A549 (cell line): ENCODE measurements at regions not wholly inside any gene's neighbourhood (a gene's known extent, or its start where the extent isn't known, plus 50 kb on each side); places are given as distances from the start of the nearest gene placed in this dataset.

Source experiments
- ATAC-seq, 2 experiments: fragments of 200-7000 bp in 1 of 2; fragments of >200 bp in 1 of 2; cut with Nextera tagmentation in 1 of 2; cut with Tn5 transposase in 1 of 2; 3 replicates each; pipeline versions ENCODE4 v1.8.0 to v1.9.1; 2018 to 2020; ENCODE audit warnings: mild to moderate bottlenecking in 1 of 2, moderate library complexity in 1 of 2
- CTCF ChIA-PET: fragments of 300-600 bp; sonication (Branson Sonifier 250); formaldehyde crosslinking; extraction: SDS; loops from one replicate; lab custom pipeline; 2021; ENCODE audit warnings: antibody characterized with exemption, inconsistent platforms; lab: Yijun Ruan, JAX
- POLR2A ChIA-PET: fragments of 350-600 bp; formaldehyde crosslinking; extraction: SDS; loops from one replicate; lab custom pipeline; 2021; ENCODE audit warnings: antibody characterized with exemption, inconsistent platforms; lab: Yijun Ruan, JAX
- DNase-seq, 2 experiments: peaks; one replicate each; pipeline versions ENCODE4 v3.0.0 to v3.0.0-alpha.2; 2011 to 2016; ENCODE audit warnings: low read depth in 1 of 2, low spot score in 1 of 2
- FAIRE-seq: peaks from 2 replicates; lab custom pipeline; 2011; peaks lifted over from hg19 to GRCh38; lab: Jason Lieb, UNC
- H3K27ac ChIP-seq, 2 experiments: fragments of >200 bp; sonication (Bioruptor Twin); formaldehyde crosslinking; 3 replicates each; pipeline ENCODE4 v1.5.1; 2016 to 2017
- H3K4me1 ChIP-seq: fragments of >200 bp; sonication (Bioruptor Twin); formaldehyde crosslinking; 3 replicates; pipeline ENCODE4 v1.6.1; 2016
- H3K4me2 ChIP-seq: fragments of >200 bp; sonication (Bioruptor Twin); formaldehyde crosslinking; 3 replicates; pipeline ENCODE4 v1.6.1; 2016
- H3K4me3 ChIP-seq: fragments of >200 bp; sonication (Bioruptor Twin); formaldehyde crosslinking; 3 replicates; pipeline ENCODE4 v1.5.1; 2016
- H3K9me3 ChIP-seq: fragments of >200 bp; sonication (Bioruptor Twin); formaldehyde crosslinking; 3 replicates; pipeline ENCODE4 v1.6.1; 2016
- BHLHE40 ChIP-seq: IDR thresholded peaks from 2 replicates; pipeline ENCODE4 v1.6.1; 2012; ENCODE audit warnings: low read depth, low read length, inconsistent platforms
- EP300 ChIP-seq, 2 experiments: fragments of >200 bp; sonication (Bioruptor Twin); formaldehyde crosslinking; IDR thresholded peaks; 2 replicates in 1 of 2; 3 replicates in 1 of 2; pipeline ENCODE4 v1.6.1; 2016 to 2017
- FOSB ChIP-seq: fragments of 250-450 bp; sonication (Bioruptor Pico); IDR thresholded peaks from 2 replicates; pipeline ENCODE4 v1.5.0; 2020; ENCODE audit warnings: mild to moderate bottlenecking, moderate library complexity
- HDAC2 ChIP-seq: fragments of 200-600 bp; sonication (generic); IDR thresholded peaks from 2 replicates; pipeline ENCODE4 v1.6.1; 2016
- HEYL ChIP-seq: fragments of 250-450 bp; sonication (Bioruptor Pico); IDR thresholded peaks from 2 replicates; pipeline ENCODE4 v1.8.0; 2021; ENCODE audit warnings: mild to moderate bottlenecking, moderate library complexity
- HOXB13 ChIP-seq: fragments of 250-450 bp; sonication (Bioruptor Pico); IDR thresholded peaks from 2 replicates; pipeline ENCODE4 v1.5.0; 2020; ENCODE audit warnings: low read depth, mild to moderate bottlenecking, moderate library complexity
- HOXB5 ChIP-seq: fragments of 250-450 bp; sonication (Bioruptor Pico); IDR thresholded peaks from 2 replicates; pipeline ENCODE4 v1.5.0; 2020; ENCODE audit warnings: mild to moderate bottlenecking, moderate library complexity
- JUNB ChIP-seq: fragments of >200 bp; sonication (Bioruptor Twin); formaldehyde crosslinking; IDR thresholded peaks from 2 replicates; pipeline ENCODE4 v1.6.1; 2016
- KDM1A ChIP-seq: fragments of 200-600 bp; sonication (generic); IDR thresholded peaks from 2 replicates; pipeline ENCODE4 v1.6.1; 2016; ENCODE audit warnings: low read depth, mild to moderate bottlenecking
- MAZ ChIP-seq: fragments of 150-350 bp; IDR thresholded peaks from 2 replicates; pipeline ENCODE4 v1.6.1; 2014; ENCODE audit warnings: antibody characterized with exemption, low read depth, low read length, borderline replicate concordance
- MYC ChIP-seq: IDR thresholded peaks from 2 replicates; pipeline ENCODE4 v1.6.1; 2012; ENCODE audit warnings: mild to moderate bottlenecking, inconsistent platforms, low read length, improper control_type of control experiment, borderline replicate concordance
- NPAS2 ChIP-seq: fragments of 250-450 bp; sonication (Bioruptor Pico); IDR thresholded peaks from 2 replicates; pipeline ENCODE4 v1.8.0; 2022; ENCODE audit warnings: mild to moderate bottlenecking, moderate library complexity, borderline replicate concordance
- RAD21 ChIP-seq, 2 experiments: fragments of >200 bp in 1 of 2; sonication (Bioruptor Twin) in 1 of 2; formaldehyde crosslinking in 1 of 2; IDR thresholded peaks in 1 of 2; conservative IDR thresholded peaks in 1 of 2; 2 replicates in 1 of 2; 3 replicates in 1 of 2; pipeline ENCODE4 v1.6.1; 2012 to 2018; ENCODE audit warnings: inconsistent platforms in 1 of 2
- RARB ChIP-seq: fragments of 250-450 bp; sonication (Bioruptor Pico); IDR thresholded peaks from 2 replicates; pipeline ENCODE4 v1.8.0; 2021; ENCODE audit warnings: mild to moderate bottlenecking, moderate library complexity
- RNF2 ChIP-seq: fragments of 200-600 bp; sonication (generic); IDR thresholded peaks from 2 replicates; pipeline ENCODE4 v1.6.1; 2016; ENCODE audit warnings: low read depth, mild to moderate bottlenecking, antibody characterized with exemption, moderate library complexity, borderline replicate concordance
- TFCP2L1 ChIP-seq: fragments of 250-450 bp; sonication (Bioruptor Pico); IDR thresholded peaks from 2 replicates; pipeline ENCODE4 v1.5.0; 2021; ENCODE audit warnings: mild to moderate bottlenecking
- ZNF302 ChIP-seq: fragments of 250-450 bp; sonication (Bioruptor Pico); IDR thresholded peaks from 2 replicates; pipeline ENCODE4 v1.9.0; 2021; ENCODE audit warnings: inconsistent platforms, mild to moderate bottlenecking, moderate library complexity
- WGBS: methylation state at CpG from one replicate; pipeline ENCODE4 v1.1.6; 2017; ENCODE audit errors: missing lambda C conversion rate; 5-methylcytosine and 5-hydroxymethylcytosine counted together
- TF ChIP-seq, protein P1 (sequence below): fragments of 450-650 bp; IDR thresholded peaks from 2 replicates; pipeline ENCODE4 v1.6.1; 2014; ENCODE audit warnings: antibody characterized with exemption
- TF ChIP-seq, protein P2 (sequence below): IDR thresholded peaks from 2 replicates; pipeline ENCODE4 v1.6.1; 2012
- TF ChIP-seq, protein P3 (sequence below): IDR thresholded peaks from 2 replicates; pipeline ENCODE4 v1.6.1; 2012
- TF ChIP-seq, protein P4 (sequence below): fragments of 150-350 bp; IDR thresholded peaks from 2 replicates; pipeline ENCODE4 v1.6.1; 2014; ENCODE audit warnings: low read depth, mild to moderate bottlenecking, low read length
- TF ChIP-seq, protein P5 (sequence below): fragments of 250-450 bp; sonication (Bioruptor Pico); IDR thresholded peaks from 2 replicates; pipeline ENCODE4 v1.5.0; 2021; ENCODE audit warnings: mild to moderate bottlenecking, moderate library complexity, borderline replicate concordance

DNA sequence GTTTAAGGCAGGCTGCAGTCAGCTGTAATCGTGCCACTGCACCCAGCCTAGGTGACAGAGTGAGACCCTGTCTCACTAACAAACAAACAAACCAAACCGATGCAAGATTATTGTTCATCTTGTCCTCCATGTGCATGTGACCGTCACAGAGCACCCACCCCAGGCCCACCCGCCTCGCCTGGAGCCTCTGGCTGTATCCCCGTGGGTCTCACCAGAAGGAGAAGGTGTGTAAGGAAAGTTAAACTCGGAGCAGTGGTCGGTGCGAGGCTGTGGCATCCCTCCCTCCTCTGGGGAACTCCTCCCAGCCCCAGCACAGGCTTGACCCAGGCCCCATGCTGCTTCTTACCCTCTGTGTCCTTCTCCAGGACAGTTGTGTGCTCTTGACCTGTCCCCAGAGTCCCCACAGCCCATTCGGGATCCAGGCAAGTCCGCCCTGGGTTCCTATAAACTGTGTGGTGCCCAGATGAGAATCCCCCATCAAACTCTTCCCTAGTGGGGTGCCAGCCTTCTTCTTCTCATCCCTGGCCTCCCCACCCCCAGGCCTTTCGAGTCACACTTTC lies 318.4 kb downstream of the AJAP1 start:
- FAIRE-seq (no peak), ATAC-seq (no peak), DNase-seq (no peak)
- no peak overlapping the region for H3K27ac ChIP-seq
- no peak overlapping the region for H3K4me3 ChIP-seq
- CTCF ChIA-PET: no interaction called here
- no peaks in the 10 kb centered on the region for H3K4me1 ChIP-seq
- POLR2A ChIA-PET: no interaction called here
- no peak for TF ChIP-seq KDM1A
- no peak for TF ChIP-seq FOSB (CRISPR knock-in tag)
- TF ChIP-seq HOXB5: no peak
- TF ChIP-seq MAZ: no peak
- no peak for TF ChIP-seq RARB (CRISPR knock-in tag)
- TF ChIP-seq, protein P1, sequence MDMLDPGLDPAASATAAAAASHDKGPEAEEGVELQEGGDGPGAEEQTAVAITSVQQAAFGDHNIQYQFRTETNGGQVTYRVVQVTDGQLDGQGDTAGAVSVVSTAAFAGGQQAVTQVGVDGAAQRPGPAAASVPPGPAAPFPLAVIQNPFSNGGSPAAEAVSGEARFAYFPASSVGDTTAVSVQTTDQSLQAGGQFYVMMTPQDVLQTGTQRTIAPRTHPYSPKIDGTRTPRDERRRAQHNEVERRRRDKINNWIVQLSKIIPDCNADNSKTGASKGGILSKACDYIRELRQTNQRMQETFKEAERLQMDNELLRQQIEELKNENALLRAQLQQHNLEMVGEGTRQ: no peak
- TF ChIP-seq EP300 (IDR thresholded peaks at IDR 0.05): no peak
- no peaks in the 10 kb centered on the region for H3K9me3 ChIP-seq
- no peak overlapping the region for H3K4me2 ChIP-seq
- WGBS: 7% methylated on average over 12 of the region's 12 CpGs

DNA sequence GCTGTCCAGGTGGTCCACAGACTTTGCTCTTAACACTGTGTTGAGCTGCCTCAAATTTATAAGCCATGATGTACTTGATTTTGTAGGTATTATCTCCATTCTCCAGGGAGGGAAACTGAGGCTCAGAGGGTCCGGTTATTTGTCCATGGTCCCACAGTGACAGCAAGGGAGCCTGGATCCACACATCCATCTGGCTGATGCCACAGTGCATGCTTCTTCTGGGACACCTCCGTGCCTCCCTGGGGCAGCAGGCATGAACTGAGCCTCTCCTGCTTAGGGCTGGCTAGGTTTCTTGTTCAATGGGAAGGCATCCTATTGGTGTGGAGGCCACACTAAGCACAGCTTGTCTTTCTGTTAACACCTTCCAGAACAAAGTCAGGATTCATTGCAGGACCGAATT lies 317.3 kb downstream of the AJAP1 start:
- H3K27ac ChIP-seq: no peak overlapping the region
- DNase-seq (no peak), ATAC-seq (no peak), FAIRE-seq (no peak)
- ChIA-PET CTCF (no interaction called here), POLR2A (no interaction called here)
- no peaks in the 10 kb centered on the region for H3K9me3 ChIP-seq
- H3K4me1 ChIP-seq: no peaks in the 10 kb centered on the region
- no peak overlapping the region for H3K4me3 ChIP-seq
- WGBS: 17% methylated on average over 2 of the region's 3 CpGs
- TF ChIP-seq, protein P2, sequence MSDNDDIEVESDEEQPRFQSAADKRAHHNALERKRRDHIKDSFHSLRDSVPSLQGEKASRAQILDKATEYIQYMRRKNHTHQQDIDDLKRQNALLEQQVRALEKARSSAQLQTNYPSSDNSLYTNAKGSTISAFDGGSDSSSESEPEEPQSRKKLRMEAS: no peak
- no peak for TF ChIP-seq TFCP2L1 (CRISPR knock-in tag)
- TF ChIP-seq HDAC2: no peak
- TF ChIP-seq, protein P3, sequence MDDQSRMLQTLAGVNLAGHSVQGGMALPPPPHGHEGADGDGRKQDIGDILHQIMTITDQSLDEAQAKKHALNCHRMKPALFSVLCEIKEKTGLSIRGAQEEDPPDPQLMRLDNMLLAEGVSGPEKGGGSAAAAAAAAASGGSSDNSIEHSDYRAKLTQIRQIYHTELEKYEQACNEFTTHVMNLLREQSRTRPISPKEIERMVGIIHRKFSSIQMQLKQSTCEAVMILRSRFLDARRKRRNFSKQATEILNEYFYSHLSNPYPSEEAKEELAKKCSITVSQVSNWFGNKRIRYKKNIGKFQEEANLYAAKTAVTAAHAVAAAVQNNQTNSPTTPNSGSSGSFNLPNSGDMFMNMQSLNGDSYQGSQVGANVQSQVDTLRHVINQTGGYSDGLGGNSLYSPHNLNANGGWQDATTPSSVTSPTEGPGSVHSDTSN: no peak
- TF ChIP-seq MYC: no peak
- TF ChIP-seq ZNF302 (CRISPR knock-in tag): no peak
- TF ChIP-seq, protein P4, sequence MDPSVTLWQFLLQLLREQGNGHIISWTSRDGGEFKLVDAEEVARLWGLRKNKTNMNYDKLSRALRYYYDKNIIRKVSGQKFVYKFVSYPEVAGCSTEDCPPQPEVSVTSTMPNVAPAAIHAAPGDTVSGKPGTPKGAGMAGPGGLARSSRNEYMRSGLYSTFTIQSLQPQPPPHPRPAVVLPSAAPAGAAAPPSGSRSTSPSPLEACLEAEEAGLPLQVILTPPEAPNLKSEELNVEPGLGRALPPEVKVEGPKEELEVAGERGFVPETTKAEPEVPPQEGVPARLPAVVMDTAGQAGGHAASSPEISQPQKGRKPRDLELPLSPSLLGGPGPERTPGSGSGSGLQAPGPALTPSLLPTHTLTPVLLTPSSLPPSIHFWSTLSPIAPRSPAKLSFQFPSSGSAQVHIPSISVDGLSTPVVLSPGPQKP: no peak
- TF ChIP-seq HOXB13: no peak
- TF ChIP-seq MAZ: no peak
- no peak for TF ChIP-seq NPAS2 (CRISPR knock-in tag)
- TF ChIP-seq, protein P5, sequence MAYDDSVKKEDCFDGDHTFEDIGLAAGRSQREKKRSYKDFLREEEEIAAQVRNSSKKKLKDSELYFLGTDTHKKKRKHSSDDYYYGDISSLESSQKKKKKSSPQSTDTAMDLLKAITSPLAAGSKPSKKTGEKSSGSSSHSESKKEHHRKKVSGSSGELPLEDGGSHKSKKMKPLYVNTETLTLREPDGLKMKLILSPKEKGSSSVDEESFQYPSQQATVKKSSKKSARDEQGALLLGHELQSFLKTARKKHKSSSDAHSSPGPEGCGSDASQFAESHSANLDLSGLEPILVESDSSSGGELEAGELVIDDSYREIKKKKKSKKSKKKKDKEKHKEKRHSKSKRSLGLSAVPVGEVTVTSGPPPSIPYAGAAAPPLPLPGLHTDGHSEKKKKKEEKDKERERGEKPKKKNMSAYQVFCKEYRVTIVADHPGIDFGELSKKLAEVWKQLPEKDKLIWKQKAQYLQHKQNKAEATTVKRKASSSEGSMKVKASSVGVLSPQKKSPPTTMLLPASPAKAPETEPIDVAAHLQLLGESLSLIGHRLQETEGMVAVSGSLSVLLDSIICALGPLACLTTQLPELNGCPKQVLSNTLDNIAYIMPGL (CRISPR knock-in tag): no peak
- TF ChIP-seq RAD21 (conservative IDR thresholded peaks at IDR 0.05 in 1 of 2, IDR thresholded peaks at IDR 0.05 in 1 of 2): no peak
- TF ChIP-seq JUNB: no peak
- TF ChIP-seq BHLHE40: no peak
- no peak for TF ChIP-seq HEYL (CRISPR knock-in tag)
- TF ChIP-seq RNF2: no peak
- H3K4me2 ChIP-seq: no peak overlapping the region
